Stimulated activated CD4-positive, alpha-beta T cell treated with anti-CD3 and anti-CD28 coated beads, Interleukin-2, amount 100 ng/mL, for 48 hours (primary cell): ENCODE measurements at regions not wholly inside any gene's neighbourhood (a gene's known extent, or its start where the extent isn't known, plus 50 kb on each side); places are given as distances from the start of the nearest gene placed in this dataset.

Experiments
- DNase-seq, 2 donors: peaks; one replicate each; pipeline ENCODE4 v3.0.0-alpha.2; 2020

- no peak for DNase-seq
Measured at GRCh38 chr17:74061758-74062157, 141.7 kb upstream of the RPL38 start.

GRCh38 chr17:74062234-74062633, 141.2 kb upstream of the RPL38 start:
- no peak for DNase-seq

GRCh38 chr17:74063439-74063838, 140.0 kb upstream of the RPL38 start:
- DNase-seq = no peak

GRCh38 chr17:74070374-74070773, 133.1 kb upstream of the RPL38 start:
- DNase-seq = no peak

GRCh38 chr17:74070998-74071679, 132.3 kb upstream of the RPL38 start:
- no peak for DNase-seq

GRCh38 chr17:74072340-74072739, 131.1 kb upstream of the RPL38 start:
- no peak for DNase-seq

- no peak for DNase-seq
Measured at GRCh38 chr17:74076446-74076845, 127.0 kb upstream of the RPL38 start.

- no peak for DNase-seq
Measured at GRCh38 chr17:74077231-74077630, 126.2 kb upstream of the RPL38 start.

- no peak for DNase-seq
Measured at GRCh38 chr17:74078363-74078941, 125.0 kb upstream of the RPL38 start.

- DNase-seq = no peak
Measured at GRCh38 chr17:74079537-74080300, 123.8 kb upstream of the RPL38 start.

GRCh38 chr17:74080656-74081582, 122.6 kb upstream of the RPL38 start:
- no peak for DNase-seq

- no peak for DNase-seq
Measured at GRCh38 chr17:74082886-74083285, 120.6 kb upstream of the RPL38 start.

GRCh38 chr17:74083321-74083720, 120.2 kb upstream of the RPL38 start:
- DNase-seq = no peak

- DNase-seq = peak in 1 of 2 donors; percentile 4
Measured at GRCh38 chr17:74085434-74085833, 118.0 kb upstream of the RPL38 start.

- DNase-seq = no peak
Measured at GRCh38 chr17:74087002-74087585, 116.4 kb upstream of the RPL38 start.

GRCh38 chr17:74088285-74088933, 115.1 kb upstream of the RPL38 start:
- DNase-seq = no peak

- DNase-seq = no peak
Measured at GRCh38 chr17:74088934-74089329, 114.5 kb upstream of the RPL38 start.

- DNase-seq = no peak
Measured at GRCh38 chr17:74089380-74089779, 114.1 kb upstream of the RPL38 start.

- DNase-seq = peak; percentile 65 to 67
Measured at GRCh38 chr17:74089869-74090464, 113.5 kb upstream of the RPL38 start.

GRCh38 chr17:74094651-74095050, 108.8 kb upstream of the RPL38 start:
- DNase-seq = no peak

- DNase-seq = no peak
Measured at GRCh38 chr17:74096456-74096855, 107.0 kb upstream of the RPL38 start.
